Activated T-helper 9 cell treated with anti-CD3 and anti-CD28 coated beads, Interleukin-2, amount 50 U/mL, for 16 hours (primary cell): ENCODE measurements at regions not wholly inside any gene's neighbourhood (a gene's known extent, or its start where the extent isn't known, plus 50 kb on each side); places are given as distances from the start of the nearest gene placed in this dataset.

ENCODE experiments used
- DNase-seq: peaks from one replicate; pipeline ENCODE4 v3.0.0-alpha.2; 2020; ENCODE audit warnings: low read depth

DNA sequence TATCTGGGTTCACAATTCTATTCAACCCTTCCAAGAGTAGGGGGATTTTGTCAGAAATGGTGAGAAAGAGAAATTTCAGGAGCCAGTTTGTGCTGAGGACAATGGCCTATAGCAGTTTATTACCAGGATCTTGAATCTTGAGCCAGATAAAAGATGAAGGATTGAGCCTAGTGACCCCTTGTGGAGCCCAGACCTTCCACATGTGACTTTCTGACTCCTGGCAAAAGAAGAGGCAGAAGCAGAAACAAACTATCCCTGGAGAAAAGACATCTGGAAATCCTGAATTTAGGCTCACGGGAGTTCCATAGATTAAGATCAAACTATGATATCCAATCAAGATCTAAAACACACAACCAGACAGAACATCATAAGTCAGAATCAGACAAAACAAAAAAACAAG lies 60.9 kb upstream of the CHRM2 start:
- no peak for DNase-seq

DNA sequence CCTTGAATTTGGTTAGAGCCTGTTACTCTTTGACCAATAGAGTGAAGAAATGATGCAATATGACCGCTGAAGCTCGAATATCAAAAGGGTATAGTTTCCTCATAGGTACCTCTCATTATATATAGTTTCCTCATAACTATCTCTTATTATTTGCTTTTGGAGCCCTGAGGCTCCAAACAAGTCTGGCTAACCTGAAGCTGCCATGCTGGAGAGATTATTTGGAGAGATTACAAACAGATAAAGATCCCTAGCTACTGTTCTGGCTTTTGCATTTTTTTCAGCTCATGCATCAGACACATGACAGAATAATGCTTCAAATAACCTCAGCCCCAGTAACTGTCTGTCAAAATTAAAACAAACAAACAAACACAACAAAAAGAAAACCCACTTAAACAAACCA lies 65.4 kb upstream of the CHRM2 start:
- no peak for DNase-seq

DNA sequence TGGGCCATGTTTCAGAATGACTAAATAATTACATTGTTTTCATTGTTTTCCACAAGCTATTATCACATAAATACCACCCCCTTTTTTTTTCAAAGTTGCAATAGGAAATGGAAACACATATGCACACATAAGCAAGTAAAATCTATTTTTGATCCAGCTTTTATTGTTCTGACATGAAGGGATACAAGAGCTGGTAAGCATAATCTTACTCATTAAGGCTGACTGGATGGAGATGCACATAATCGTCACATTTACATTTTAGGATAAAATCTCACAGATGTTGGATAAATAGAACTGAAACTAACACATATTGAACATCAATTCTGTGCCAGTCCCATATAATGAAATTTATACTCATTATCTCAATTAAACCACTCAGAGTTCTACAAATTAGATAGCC lies 84.5 kb upstream of the CHRM2 start:
- no peak for DNase-seq

DNA sequence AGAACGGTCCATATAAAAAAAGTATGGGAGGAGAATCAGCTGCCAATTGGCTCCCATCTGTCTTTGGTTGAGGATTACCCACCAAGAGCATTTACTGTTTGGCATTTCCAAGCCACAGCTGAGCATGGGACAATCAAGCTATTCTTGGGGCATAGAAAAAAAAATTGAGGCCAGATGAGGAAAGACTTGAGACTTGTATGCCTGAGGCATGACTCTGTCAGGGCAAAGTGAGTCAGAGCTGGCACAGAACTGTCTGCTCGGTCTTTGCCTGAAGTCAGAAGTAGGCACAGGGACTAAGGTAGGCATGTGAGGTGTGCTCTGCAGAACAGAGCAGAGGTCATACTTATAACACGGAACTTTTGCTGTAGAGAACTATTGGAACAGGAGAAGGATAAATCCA lies 126.5 kb upstream of the CHRM2 start:
- no peak for DNase-seq

DNA sequence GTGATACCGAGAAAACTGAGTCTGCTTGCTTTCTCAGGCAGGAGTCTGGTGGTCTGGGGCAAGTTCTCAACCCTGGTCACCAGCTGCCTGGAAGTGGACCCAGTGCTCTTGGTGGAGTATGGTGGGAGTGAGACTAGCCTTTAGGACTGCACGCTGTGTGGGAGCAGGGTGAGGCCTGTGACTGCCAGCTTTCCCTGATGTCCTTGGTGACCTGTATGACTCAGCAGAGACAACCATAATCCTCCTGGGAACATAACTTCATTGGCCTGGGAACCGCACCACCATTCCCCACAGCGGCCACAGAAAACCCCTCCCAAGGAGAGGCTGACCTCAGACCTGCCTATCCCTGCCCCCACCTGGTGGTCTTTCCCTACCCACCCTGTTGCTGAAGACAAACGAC lies 139.5 kb upstream of the CHRM2 start:
- DNase-seq = no peak

DNA sequence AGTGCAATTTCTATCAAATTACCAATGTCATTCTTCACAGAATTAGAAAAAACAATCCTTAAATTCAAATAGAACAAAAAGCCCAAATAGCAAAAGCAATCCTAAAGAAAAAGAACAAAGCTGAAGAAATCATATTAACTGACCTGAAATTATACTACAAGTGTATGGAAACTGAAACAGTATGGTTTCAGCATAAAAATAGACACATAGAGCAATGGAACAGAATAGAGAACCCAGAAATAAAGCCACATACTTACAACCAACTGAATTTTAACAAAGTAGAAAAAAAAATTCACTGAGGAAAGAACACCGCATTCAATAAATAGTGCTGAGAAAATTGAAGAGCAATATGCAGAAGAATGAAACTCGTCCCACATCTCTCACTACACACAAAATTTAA lies 142.0 kb upstream of the CHRM2 start:
- no peak for DNase-seq

DNA sequence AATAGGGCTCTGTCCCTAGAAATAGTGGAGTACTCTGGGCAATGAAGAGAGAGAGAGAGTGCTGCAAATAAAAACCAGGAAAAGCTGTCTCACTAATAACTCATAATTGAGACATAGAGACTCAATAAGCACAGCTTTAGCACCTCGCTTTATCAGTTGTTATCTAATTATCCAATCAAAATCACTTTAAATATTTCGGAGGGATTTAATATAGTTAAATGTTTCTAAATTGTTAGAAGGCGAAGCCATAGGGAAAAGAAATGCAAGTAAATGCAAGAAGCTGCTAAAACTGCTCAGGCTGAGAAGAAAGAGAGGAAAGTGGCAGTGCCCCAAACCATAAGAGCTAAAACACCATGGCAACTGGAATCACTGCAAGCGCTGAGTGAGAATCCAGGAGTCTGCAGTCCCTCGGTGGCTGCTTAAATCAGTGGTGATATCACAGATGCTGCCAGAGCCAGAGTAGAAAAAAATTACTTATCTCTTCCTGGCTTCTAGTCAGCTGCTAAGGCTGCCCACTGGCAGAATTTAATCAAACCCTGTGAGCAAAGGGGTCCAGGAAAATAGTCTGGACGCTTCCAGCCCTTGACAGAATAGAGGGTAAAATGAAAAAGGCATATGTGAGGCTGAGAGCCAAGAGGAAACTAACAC lies 150.4 kb upstream of the CHRM2 start:
- DNase-seq = no peak

DNA sequence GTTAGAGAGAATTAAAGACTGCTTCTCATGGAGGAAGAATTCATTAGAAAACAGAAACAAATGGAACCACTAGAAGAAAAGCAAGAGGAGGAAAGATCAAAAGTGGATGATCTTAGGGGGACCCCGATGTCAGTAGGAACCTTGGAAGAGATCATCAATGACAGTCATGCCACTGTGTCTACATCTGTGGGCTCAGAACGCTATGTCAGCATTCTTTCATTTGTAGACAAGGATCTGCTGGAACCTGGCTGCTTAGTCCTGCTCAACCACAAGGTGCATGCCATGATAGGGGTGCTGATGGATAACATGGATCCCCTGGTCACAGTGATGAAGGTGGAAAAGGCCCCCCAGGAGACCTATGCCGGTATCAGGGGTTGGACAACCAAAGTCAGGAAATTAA lies 154.4 kb upstream of the CHRM2 start:
- DNase-seq = no peak

DNA sequence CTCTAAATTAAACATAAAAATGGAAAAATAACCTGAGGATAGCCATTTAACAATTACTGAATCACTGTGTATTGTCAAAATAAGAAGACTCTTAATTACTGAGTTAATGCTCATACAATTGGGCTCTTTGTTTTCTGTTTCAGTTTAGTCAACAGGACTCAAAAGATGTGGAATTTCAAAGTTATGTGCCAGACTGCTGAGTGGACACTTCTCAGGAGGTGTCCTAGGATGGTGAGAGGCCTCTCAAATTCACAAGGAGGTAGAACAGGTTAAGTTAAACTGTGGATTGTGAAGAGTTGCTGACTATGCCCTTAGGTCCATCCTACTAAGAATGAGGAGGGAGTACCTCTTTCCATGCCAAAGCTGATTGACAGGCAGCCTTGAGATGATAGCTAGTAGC lies 157.7 kb upstream of the CHRM2 start:
- no peak for DNase-seq

DNA sequence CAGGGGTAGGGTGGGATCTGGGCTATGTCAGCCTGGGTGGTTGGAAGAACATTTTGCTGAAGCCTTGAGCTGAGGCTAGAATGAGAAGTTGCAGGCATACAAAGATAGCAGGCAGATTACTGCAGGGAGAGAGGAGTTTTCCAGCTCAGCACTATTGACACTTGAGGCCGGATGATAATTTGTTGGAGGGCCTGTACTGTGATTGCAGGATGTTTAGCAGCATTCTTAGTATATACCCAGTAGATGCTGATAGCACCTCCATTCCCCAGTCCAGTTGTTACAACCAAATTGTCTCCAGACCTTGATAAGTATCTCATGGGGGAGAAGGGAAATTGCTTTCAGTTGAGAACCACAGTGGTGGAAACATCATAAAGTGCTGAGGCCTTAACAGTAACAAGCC lies 158.6 kb upstream of the CHRM2 start:
- DNase-seq = no peak

DNA sequence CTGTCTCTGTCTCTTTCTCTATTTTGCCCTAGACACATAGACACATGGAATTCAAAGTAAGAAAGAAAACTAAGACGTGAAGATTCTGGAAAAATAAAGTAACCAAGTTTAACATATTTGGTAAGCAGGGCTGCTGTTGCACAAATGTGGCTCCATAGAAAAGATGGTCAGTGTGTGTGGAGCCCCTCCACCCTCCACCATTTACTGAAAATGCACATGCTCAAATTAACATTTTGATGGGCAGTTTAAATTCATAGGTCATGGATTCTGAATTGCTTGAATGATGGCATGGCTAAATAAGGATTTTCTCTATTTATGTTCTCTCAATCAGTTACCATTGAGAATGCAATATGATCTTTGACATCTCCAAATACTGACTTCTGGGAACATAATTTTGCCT lies 165.5 kb upstream of the CHRM2 start:
- DNase-seq = no peak

DNA sequence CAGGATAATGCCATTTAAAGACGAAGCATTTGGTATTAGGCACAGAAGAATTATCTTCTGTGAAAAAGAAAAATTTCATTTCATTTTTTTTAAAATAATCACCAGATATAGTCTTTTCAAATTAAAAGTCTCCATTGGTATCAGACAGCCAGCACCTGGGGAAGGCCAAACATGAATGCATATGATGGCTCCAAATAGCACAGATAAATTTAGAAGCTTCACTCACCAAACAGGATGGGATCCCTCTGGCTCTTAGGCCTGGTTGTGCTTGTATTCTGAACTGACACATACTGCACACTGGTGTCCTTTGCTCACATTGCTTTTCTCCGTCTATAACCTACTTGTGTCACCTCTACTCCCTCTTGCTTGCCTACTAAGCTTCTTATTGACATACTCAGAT lies 169.5 kb upstream of the CHRM2 start:
- DNase-seq = no peak

DNA sequence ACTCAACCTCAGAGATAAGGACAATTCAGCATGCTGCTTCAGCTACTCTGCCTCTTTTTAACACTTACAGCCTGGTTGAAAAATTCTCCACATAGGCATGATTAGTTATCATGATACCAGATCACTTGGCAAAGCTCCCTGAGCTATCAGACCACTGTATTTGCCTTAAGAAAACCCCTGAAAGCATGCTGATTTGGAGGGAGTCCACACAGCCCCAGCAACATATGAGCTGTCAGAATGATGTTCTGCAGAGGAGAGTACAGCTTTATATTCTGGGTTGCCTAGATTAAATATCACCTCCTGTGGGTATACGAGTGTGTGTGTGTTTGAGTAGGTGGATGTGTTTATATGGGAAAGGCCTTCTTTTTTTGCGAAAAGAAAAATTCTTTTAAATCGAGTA lies 170.2 kb upstream of the CHRM2 start:
- DNase-seq = no peak

DNA sequence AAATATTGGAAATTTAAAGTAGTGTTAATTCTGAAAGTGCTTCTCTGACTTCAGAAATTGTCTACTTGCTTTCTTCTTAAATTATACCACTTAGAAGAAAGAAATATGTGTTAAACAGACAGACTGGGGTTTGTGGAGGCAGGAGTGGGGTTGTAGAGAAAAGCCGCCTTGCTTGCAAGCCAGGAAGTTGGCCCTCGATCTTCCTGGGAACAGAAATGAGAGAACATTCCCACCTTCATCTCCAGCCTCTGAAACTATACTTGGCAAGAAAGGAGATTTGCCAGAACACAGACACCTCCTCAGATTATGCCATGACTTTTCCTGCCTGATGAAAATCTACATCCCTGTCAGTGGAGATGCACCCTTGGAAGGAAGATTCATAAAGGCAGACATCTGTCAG lies 171.2 kb upstream of the CHRM2 start:
- DNase-seq = no peak

DNA sequence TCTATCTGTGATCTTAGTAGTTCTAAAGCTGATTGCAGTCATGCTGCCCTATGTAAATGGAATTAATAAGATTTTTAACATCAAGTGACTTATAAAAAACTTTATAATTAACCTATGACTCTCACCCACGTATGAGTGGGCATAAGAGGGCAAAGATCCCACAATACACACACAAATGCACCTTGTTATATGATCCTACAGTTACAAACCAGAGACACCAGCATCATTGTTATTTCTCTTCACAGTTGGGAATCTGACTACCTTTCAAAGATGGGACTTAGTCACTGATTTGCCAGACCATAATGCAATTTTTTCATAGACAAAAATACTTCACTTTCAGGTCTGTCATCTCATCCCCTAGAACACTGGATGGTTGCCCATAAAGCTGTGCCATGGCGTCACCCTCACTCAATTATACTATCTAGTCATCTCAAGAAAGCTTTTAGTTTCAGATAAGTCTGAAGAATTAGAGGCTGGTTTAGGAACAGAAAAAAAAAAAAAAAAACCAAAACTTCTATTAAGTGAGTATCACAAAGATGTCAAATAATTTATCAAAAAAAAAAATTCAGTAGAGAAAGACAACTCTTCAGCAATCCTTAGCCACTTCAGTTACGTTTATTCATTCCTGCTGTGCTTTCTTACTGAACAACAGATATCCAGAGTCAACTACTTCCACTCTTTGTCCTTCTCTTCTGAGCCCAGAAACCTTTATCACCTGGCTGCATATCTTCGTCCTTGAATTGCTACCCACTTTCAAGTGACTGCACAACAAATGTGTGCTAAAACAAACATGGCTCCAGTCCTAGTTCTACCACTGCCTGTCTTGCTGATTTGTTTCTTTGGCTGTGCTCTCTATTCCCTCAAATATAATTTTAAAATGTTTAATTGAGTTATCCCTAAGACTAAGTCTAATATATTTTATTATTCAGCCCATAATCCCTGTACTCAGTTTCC lies 175.0 kb upstream of the CHRM2 start:
- no peak for DNase-seq

DNA sequence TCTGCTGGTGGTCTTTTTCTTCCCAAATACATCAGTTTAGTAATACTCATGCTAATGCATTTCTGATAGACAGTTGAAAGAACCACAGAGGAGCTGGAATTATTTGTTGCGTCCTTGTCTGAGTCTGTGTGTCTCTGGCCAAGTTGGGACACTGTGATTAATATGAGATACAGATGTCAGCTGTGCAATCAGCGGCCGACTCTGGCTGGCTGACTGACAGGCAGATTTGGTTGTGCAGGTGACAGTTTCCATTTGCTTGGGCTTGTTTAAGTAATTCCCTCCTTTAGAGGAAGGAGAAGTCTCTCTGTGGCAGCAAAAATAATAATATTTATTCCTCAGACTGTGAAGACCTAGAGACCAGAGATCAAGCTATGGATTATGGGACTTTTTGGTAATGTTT lies 176.2 kb upstream of the CHRM2 start:
- DNase-seq = no peak

DNA sequence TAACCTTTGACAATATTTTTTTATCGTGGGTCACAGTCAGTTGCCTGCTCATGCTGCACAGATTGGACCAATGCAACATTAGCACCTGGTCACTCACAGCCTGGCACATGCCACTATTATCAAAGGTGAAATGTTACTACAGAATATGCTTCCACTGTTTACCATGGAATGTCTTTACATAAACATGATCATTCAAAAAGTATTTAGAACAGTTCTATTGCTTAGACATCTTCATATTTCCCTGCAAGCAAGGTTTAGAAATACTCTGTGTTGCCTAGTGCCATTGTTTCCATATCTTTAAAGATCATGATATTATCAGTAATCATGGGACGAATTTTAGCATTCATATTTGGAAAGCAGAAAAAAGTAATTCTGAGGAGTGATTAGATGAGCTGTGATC lies 179.9 kb upstream of the CHRM2 start:
- DNase-seq = no peak

DNA sequence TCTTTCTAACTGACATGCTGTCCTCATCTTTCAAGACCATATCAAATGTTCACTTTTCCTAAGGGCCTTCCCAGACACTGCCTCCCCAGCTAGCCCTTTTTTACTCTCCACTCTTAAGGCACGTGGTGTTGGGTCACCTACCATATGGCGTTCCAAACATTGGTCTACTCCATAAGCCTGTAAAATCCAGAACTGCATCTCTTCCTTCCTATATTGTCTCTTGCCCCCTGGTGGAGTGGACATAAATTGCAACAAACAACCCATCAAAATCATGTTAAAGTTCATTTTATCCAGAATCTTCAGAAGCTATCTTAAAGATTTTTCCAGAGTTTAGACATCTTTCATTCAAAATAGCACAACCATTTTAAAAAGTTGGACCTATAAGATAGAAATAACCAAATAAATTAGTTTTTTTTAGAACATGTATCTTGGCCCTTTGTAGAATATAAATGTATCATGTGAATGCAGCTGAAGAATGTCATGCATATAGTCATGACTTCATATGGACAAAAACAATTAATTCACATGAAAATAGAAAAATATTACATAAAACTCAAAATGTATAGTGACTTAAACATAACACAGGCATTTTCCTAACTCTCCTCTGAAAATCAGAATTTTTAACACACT lies 180.6 kb upstream of the CHRM2 start:
- DNase-seq = no peak

DNA sequence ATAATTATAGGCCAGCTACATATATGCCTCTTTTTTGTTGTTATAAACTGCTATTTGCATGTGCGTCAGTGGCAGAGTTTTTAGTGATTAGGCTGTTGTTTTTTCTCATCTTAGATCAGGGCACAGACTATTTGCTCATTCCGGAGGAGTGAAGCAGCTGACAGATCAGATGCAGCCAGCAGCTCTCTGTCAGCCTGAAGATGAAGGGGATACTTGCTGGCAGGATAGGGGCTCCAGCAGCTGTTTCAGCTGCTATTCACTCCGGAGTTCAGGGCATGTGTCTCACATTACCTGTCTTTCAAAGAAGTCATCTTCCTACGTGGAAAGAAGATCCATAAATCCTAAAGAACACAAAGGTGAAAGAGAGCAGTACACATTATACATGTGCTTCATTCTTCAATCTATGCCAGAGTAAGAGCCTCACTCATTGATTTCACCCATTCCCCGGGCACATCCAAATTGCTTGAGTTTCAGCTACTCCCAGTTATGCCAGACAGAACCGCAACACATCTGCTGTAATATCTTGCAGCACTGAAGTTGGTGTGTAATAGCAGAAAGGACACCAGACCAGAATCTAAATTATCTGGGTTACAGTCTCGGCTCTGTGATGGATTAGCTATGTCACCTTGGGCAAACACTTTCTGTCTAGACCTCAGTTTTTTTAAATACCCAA lies 182.8 kb upstream of the CHRM2 start:
- DNase-seq = no peak

DNA sequence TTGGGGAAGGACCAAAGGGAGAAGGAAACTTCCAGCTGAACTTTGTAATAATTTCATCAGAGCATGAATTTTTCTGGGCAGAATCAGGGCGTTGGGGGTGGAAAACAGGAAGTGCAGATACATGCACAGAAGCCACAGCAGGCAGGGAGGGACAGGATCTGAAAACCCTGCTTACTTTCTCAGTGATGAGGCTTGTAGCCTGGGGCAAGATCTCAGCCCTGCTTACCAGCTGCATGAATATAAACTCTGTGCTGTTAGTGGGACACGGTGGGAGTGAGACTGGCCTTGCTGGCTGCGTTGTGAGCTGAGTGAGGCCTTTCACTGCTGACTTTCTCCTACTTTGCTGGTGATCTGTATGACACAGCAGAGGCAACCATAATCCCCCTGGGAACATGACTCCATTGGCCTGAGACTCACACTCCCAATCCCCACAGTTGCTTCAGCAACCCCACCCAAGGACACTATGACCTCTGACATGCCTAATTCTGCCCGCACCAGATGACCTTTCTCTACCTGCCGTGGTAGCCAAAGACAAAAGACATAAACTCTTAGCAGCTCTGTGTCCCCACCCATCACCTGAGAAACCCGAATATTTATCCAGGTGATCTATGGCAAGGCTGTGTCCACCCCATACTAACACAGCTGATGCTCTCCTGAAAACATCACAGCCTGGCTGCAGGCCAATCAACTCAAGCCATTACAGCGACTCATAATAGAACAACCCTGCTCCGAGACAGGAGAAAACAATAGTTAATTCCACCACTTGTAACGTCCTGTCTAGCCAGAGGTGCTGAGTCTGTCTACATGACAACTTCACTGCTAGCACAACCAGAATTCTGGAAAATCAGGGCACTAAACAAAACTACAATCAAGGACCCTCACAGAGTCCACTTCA lies 190.7 kb upstream of the CHRM2 start:
- no peak for DNase-seq

DNA sequence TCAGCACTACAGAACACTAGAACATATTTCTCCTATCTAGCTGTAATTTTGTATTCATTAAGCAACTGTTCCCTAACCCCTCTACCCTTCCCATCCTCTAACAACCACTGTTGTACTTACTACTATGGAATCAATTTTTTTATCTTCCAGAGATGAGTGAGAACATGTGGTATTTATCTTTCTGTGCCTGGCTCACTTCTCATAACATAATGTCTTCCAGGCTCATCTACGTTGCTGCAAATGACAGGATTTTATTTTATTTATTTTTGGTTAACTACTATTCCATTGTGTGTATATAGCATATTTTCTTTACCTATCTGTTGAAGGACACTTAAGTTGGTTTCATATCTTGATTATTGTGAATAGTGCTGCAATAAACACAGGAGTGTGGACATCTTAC lies 200.9 kb upstream of the CHRM2 start:
- DNase-seq = no peak
